ENCODE measurements at regions not wholly inside any gene's neighbourhood (a gene's known extent, or its start where the extent isn't known, plus 50 kb on each side); places are given as distances from the start of the nearest gene placed in this dataset.
A peak's percentile ranks its signal among the peaks of the same experiment; 100 is the strongest.

DNA sequence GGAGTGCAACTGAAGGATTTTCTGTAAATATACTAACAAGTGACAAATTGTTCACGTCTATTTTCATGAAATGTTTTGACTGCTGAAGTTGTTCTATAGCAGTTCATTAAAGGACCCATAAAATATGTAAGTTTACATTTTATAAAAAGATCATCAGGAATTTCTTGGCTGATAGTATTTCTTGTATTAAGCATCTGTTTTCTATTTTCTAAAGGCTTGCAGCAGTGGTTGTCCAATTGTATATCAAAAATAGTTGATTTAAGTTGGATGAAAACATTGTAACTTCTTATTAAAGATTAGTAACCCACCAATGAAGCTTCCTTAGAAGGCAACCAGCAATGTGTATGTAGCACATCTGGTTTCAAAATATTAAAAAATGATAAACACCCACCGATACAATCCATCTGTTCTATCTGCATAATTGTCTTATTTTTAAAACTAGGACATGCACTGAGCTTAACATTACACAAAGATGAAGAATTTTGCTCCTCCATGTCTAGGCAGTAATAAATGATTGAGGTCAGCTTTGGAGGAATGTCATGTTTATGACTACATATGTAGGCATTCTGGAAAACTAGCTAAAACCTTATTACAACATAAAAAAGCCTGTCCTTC, 301.3 kb upstream of the TCF21 start (continued):
- TF ChIP-seq, protein P1, sequence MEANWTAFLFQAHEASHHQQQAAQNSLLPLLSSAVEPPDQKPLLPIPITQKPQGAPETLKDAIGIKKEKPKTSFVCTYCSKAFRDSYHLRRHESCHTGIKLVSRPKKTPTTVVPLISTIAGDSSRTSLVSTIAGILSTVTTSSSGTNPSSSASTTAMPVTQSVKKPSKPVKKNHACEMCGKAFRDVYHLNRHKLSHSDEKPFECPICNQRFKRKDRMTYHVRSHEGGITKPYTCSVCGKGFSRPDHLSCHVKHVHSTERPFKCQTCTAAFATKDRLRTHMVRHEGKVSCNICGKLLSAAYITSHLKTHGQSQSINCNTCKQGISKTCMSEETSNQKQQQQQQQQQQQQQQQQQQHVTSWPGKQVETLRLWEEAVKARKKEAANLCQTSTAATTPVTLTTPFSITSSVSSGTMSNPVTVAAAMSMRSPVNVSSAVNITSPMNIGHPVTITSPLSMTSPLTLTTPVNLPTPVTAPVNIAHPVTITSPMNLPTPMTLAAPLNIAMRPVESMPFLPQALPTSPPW (CRISPR knock-in tag; IDR thresholded peaks at IDR 0.05): no peak
- TF ChIP-seq ZKSCAN3 (CRISPR knock-in tag; IDR thresholded peaks at IDR 0.05): no peak
- TF ChIP-seq, protein P2, sequence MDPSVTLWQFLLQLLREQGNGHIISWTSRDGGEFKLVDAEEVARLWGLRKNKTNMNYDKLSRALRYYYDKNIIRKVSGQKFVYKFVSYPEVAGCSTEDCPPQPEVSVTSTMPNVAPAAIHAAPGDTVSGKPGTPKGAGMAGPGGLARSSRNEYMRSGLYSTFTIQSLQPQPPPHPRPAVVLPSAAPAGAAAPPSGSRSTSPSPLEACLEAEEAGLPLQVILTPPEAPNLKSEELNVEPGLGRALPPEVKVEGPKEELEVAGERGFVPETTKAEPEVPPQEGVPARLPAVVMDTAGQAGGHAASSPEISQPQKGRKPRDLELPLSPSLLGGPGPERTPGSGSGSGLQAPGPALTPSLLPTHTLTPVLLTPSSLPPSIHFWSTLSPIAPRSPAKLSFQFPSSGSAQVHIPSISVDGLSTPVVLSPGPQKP (CRISPR knock-in tag; IDR thresholded peaks at IDR 0.05): no peak

DNA sequence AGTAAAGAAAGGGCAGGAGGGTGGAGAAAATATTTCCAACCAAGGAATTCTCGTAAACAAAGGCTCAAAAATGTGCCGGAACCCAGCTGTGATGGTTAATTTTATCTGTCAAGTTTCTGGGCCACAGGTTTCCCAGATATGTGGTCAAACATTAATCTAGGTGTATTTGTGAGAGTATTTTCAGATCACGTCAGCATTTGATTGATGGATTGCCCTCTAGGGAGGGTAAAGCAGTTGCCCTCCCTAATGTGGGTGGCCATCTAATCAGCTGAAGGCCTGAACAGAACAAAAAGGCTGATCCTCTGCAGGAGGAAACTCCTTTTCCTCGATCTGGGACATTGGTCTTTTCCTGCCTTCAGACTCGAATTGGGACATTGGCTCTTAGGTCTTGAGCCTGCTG, 298.7 kb upstream of the TCF21 start:
- Histone ChIP-seq H3K9me1 (ENCODE audit: control insufficient read depth, insufficient read depth, low read length) (no peaks in the 10 kb centered on the region), H2AFZ (ENCODE audit: low read depth, low read length) (0 out of 2 replicates have a peak overlapping the region, but pooled peaks have one; percentile 38), H3K36me3 (ENCODE audit: control insufficient read depth, insufficient read depth, low read length) (no peaks in the 10 kb centered on the region), H3K4me2 (ENCODE audit: insufficient read depth, low read length) (no peak overlapping the region), H3K4me3 (no peak overlapping the region), H3K79me2 (ENCODE audit: control insufficient read depth, insufficient read depth, low read length) (no peaks in the 10 kb centered on the region), H3K4me1 (replicated peaks in 1 of 2; ENCODE audit: control insufficient read depth in 2 of 2, insufficient read depth in 2 of 2, low read length in 2 of 2) (no peaks in the 10 kb centered on the region), H3K9ac (ENCODE audit: insufficient read depth in 1 of 2, low read depth in 2 of 2, low read length in 2 of 2) (no peak overlapping the region), H3K27ac (ENCODE audit: extremely low read depth, low read depth, low read length) (no peak overlapping the region), H3K9me3 (replicated peaks; ENCODE audit: control insufficient read depth, insufficient read depth, low read depth, low read length) (no peaks in the 10 kb centered on the region), H4K20me1 (replicated peaks; ENCODE audit: control insufficient read depth, insufficient read depth, low read length) (no peaks in the 10 kb centered on the region), H3K27me3 (ENCODE audit: control insufficient read depth in 2 of 2, insufficient read depth in 2 of 2, low read length in 2 of 2) (no peaks in the 10 kb centered on the region)
- DNase-seq (ENCODE audit: extremely low read depth in 1 of 4, low spot score in 3 of 4) (no peak), ATAC-seq (no peak), FAIRE-seq (no peak)
- POLR2A ChIA-PET: no interaction called here
- in situ Hi-C loops (cut with MboI) (no loop called here), intact Hi-C loops (cut with micrococcal nuclease) (no loop called here)
- no TSS peak for BruUV-seq (replicated peaks)
- CTCF ChIA-PET (ENCODE audit: low intra/inter-chr PET ratio): no interaction called here
- no peak for TF ChIP-seq SMARCB1 (IDR thresholded peaks at IDR 0.05; ENCODE audit: insufficient read length, low read depth)
- peak; percentile 25 for TF ChIP-seq MEIS2 (IDR thresholded peaks at IDR 0.05; ENCODE audit: partially characterized antibody)
- no peak for TF ChIP-seq NFE2L1 (tag; IDR thresholded peaks at IDR 0.05; ENCODE audit: borderline replicate concordance, low read depth)
- no peak for TF ChIP-seq NR2F6 (CRISPR knock-in tag; IDR thresholded peaks at IDR 0.05)
- WGBS (ENCODE audit: insufficient coverage, low coverage, missing lambda C conversion rate): 0% methylated on average over 5 of the region's 5 CpGs

All from K562 (cell line).